ENCODE measurements at regions not wholly inside any gene's neighbourhood (a gene's known extent, or its start where the extent isn't known, plus 50 kb on each side); places are given as distances from the start of the nearest gene placed in this dataset.

- DNase-seq: no peak
- ATAC-seq: no peak
- intact Hi-C loops (cut with micrococcal nuclease): no loop called here
Observed at GRCh38 chr5:9724707-9725106, 94.6 kb upstream of the TAS2R1 start.

GRCh38 chr5:9722601-9723180, 92.5 kb upstream of the TAS2R1 start:
- intact Hi-C loops (cut with micrococcal nuclease): no loop called here
- DNase-seq (no peak), ATAC-seq (no peak)

- ATAC-seq: no peak
- no peak for DNase-seq
- intact Hi-C loops (cut with micrococcal nuclease): no loop called here
Observed at GRCh38 chr5:9721161-9721560, 91.0 kb upstream of the TAS2R1 start.

GRCh38 chr5:9720361-9720760, 90.2 kb upstream of the TAS2R1 start:
- ATAC-seq: no peak
- intact Hi-C loops (cut with micrococcal nuclease): no loop called here
- DNase-seq: no peak

GRCh38 chr5:9716838-9717281, 86.7 kb upstream of the TAS2R1 start:
- ATAC-seq (no peak), DNase-seq (no peak)
- intact Hi-C loops (cut with micrococcal nuclease): no loop called here

GRCh38 chr5:9715891-9716335, 85.8 kb upstream of the TAS2R1 start:
- intact Hi-C loops (cut with micrococcal nuclease): no loop called here
- no peak for ATAC-seq
- DNase-seq: no peak

- no peak for DNase-seq
- intact Hi-C loops (cut with micrococcal nuclease): no loop called here
- ATAC-seq: no peak
Observed at GRCh38 chr5:9713959-9714586, 83.9 kb upstream of the TAS2R1 start.

GRCh38 chr5:9713356-9713755, 83.2 kb upstream of the TAS2R1 start:
- intact Hi-C loops (cut with micrococcal nuclease): no loop called here
- no peak for DNase-seq
- no peak for ATAC-seq

GRCh38 chr5:9712911-9713310, 82.8 kb upstream of the TAS2R1 start:
- no peak for DNase-seq
- intact Hi-C loops (cut with micrococcal nuclease): no loop called here
- no peak for ATAC-seq

GRCh38 chr5:9712506-9712905, 82.4 kb upstream of the TAS2R1 start:
- ATAC-seq (no peak), DNase-seq (no peak)
- intact Hi-C loops (cut with micrococcal nuclease): no loop called here

- ATAC-seq (no peak), DNase-seq (no peak)
- intact Hi-C loops (cut with micrococcal nuclease): no loop called here
Observed at GRCh38 chr5:9710069-9710468, 79.9 kb upstream of the TAS2R1 start.

- ATAC-seq (no peak), DNase-seq (no peak)
- intact Hi-C loops (cut with micrococcal nuclease): no loop called here
Observed at GRCh38 chr5:9707732-9708462, 77.7 kb upstream of the TAS2R1 start.

- ATAC-seq: no peak
- DNase-seq: no peak
- intact Hi-C loops (cut with micrococcal nuclease): no loop called here
Observed at GRCh38 chr5:9699681-9700080, 69.5 kb upstream of the TAS2R1 start.

GRCh38 chr5:9698841-9699240, 68.7 kb upstream of the TAS2R1 start:
- ATAC-seq (no peak), DNase-seq (no peak)
- intact Hi-C loops (cut with micrococcal nuclease): no loop called here

- no peak for DNase-seq
- no peak for ATAC-seq
- intact Hi-C loops (cut with micrococcal nuclease): no loop called here
Observed at GRCh38 chr5:9698125-9698826, 68.1 kb upstream of the TAS2R1 start.

GRCh38 chr5:9692576-9692975, 62.4 kb upstream of the TAS2R1 start:
- intact Hi-C loops (cut with micrococcal nuclease): no loop called here
- ATAC-seq (no peak), DNase-seq (no peak)

- intact Hi-C loops (cut with micrococcal nuclease): no loop called here
Observed at GRCh38 chr5:9691261-9691660, 61.1 kb upstream of the TAS2R1 start.

GRCh38 chr5:9690751-9691150, 60.6 kb upstream of the TAS2R1 start:
- no peak for DNase-seq
- ATAC-seq: no peak
- intact Hi-C loops (cut with micrococcal nuclease): no loop called here

More at GRCh38 chr5:9691261-9691660, 61.1 kb upstream of the TAS2R1 start:
- DNase-seq (no peak), ATAC-seq (no peak)

GRCh38 chr5:9686216-9686615, 56.1 kb upstream of the TAS2R1 start:
- DNase-seq (no peak), ATAC-seq (no peak)
- intact Hi-C loops (cut with micrococcal nuclease): no loop called here

- ATAC-seq (no peak), DNase-seq (no peak)
- intact Hi-C loops (cut with micrococcal nuclease): no loop called here
Observed at GRCh38 chr5:9681706-9682105, 51.6 kb upstream of the TAS2R1 start.
